IMR-90 (cell line): ENCODE measurements at regions not wholly inside any gene's neighbourhood (a gene's known extent, or its start where the extent isn't known, plus 50 kb on each side); places are given as distances from the start of the nearest gene placed in this dataset.

ENCODE experiments used
- ATAC-seq: fragments of 200-7000 bp; cut with Tn5 transposase; 2 replicates; pipeline ENCODE4 v1.9.1; 2020; ENCODE audit warnings: low read depth, mild to moderate bottlenecking, moderate library complexity
- BruUV-seq: library from RNA; stranded (reverse); fragments of 400-500 nt; replicated peaks from 2 replicates; lab custom pipeline; 2021; lab: Mats Ljungman, UMichigan
- CTCF ChIA-PET: fragments of 300-600 bp; formaldehyde crosslinking; extraction: SDS; loops from one replicate; lab custom pipeline; 2021; ENCODE audit warnings: antibody characterized with exemption; lab: Yijun Ruan, JAX
- POLR2A ChIA-PET: fragments of 300-600 bp; sonication (Branson Sonifier 250); formaldehyde crosslinking; loops from one replicate; lab custom pipeline; 2022; ENCODE audit warnings: antibody characterized with exemption; ENCODE audit not compliant: unreplicated experiment; lab: Charles Lee
- DNase-seq: peaks from one replicate; pipeline ENCODE4 v3.0.0; 2013
- H2AFZ ChIP-seq: replicated peaks from 2 replicates; pipeline ENCODE3; 2013; ENCODE audit warnings: low read length, mild to moderate bottlenecking; ENCODE audit not compliant: poor library complexity
- H2AK5ac ChIP-seq: 2 replicates; pipeline ENCODE4 v1.6.1; 2013; ENCODE audit warnings: low read depth, low read length, inconsistent platforms
- H2AK9ac ChIP-seq: replicated peaks from 2 replicates; pipeline ENCODE3; 2013; ENCODE audit warnings: mild to moderate bottlenecking, low read depth, low read length, moderate library complexity; ENCODE audit not compliant: poor library complexity
- H2BK120ac ChIP-seq: 2 replicates; pipeline ENCODE4 v1.6.1; 2013; ENCODE audit warnings: low read depth, low read length, inconsistent platforms
- H2BK15ac ChIP-seq: 3 replicates; pipeline ENCODE4 v1.6.1; 2013; ENCODE audit warnings: low read depth, low read length, inconsistent platforms
- H2BK20ac ChIP-seq: 2 replicates; pipeline ENCODE4 v1.6.1; 2013; ENCODE audit warnings: low read depth, mild to moderate bottlenecking, inconsistent platforms, low read length, moderate library complexity
- H2BK5ac ChIP-seq: 2 replicates; pipeline ENCODE4 v1.6.1; 2013; ENCODE audit warnings: mild to moderate bottlenecking, low read depth, low read length, inconsistent platforms; ENCODE audit not compliant: poor library complexity, severe bottlenecking
- H3K14ac ChIP-seq: replicated peaks from 2 replicates; pipeline ENCODE4 v1.6.1; 2013; ENCODE audit warnings: low read depth, low read length, inconsistent platforms
- H3K18ac ChIP-seq: 2 replicates; pipeline ENCODE4 v1.6.1; 2013; ENCODE audit warnings: low read depth, low read length, control low read depth
- H3K23ac ChIP-seq: 2 replicates; pipeline ENCODE4 v1.6.1; 2013; ENCODE audit warnings: low read depth, low read length, inconsistent platforms
- H3K27ac ChIP-seq: 2 replicates; pipeline ENCODE4 v1.5.1; 2013; ENCODE audit warnings: mild to moderate bottlenecking, control low read depth, low read length; ENCODE audit not compliant: insufficient read depth
- H3K27me3 ChIP-seq: 2 replicates; pipeline ENCODE4 v1.6.1; 2013; ENCODE audit warnings: low read length; ENCODE audit not compliant: control insufficient read depth, insufficient read depth
- H3K36me3 ChIP-seq: 2 replicates; pipeline ENCODE4 v1.6.1; 2013; ENCODE audit warnings: low read length, mixed read lengths; ENCODE audit not compliant: control insufficient read depth, insufficient read depth
- H3K4ac ChIP-seq: 2 replicates; pipeline ENCODE4 v1.6.1; 2013; ENCODE audit warnings: low read depth, low read length, inconsistent platforms
- H3K4me1 ChIP-seq: 2 replicates; pipeline ENCODE4 v1.6.1; 2013; ENCODE audit warnings: low read length, mixed read lengths; ENCODE audit not compliant: control insufficient read depth, insufficient read depth
- H3K4me2 ChIP-seq: 2 replicates; pipeline ENCODE4 v1.6.1; 2013; ENCODE audit warnings: low read depth, mild to moderate bottlenecking, control low read depth, low read length, moderate library complexity
- H3K4me3 ChIP-seq: 2 replicates; pipeline ENCODE4 v1.5.1; 2013; ENCODE audit warnings: low read depth, mild to moderate bottlenecking, control low read depth, low read length, moderate library complexity; ENCODE audit not compliant: insufficient read depth
- H3K56ac ChIP-seq: 2 replicates; pipeline ENCODE4 v1.6.1; 2013; ENCODE audit warnings: low read length, inconsistent platforms; ENCODE audit not compliant: insufficient read depth; ENCODE audit errors: extremely low read depth
- H3K79me1 ChIP-seq, 2 experiments: 2 replicates each; pipeline ENCODE4 v1.6.1; 2013; ENCODE audit warnings: low read length in 2 of 2, inconsistent platforms in 1 of 2, low read depth in 1 of 2
- H3K9ac ChIP-seq: 2 replicates; pipeline ENCODE4 v1.6.1; 2013; ENCODE audit warnings: low read depth, low read length, control low read depth
- H3K9me1 ChIP-seq: 2 replicates; pipeline ENCODE4 v1.6.1; 2013; ENCODE audit warnings: low read length, inconsistent platforms; ENCODE audit not compliant: insufficient read depth
- H3K9me3 ChIP-seq: 2 replicates; pipeline ENCODE4 v1.6.1; 2013; ENCODE audit warnings: low read length; ENCODE audit not compliant: control insufficient read depth, insufficient read depth
- H4K20me1 ChIP-seq: 2 replicates; pipeline ENCODE4 v1.6.1; 2013; ENCODE audit warnings: low read length, inconsistent platforms; ENCODE audit not compliant: insufficient read depth
- H4K5ac ChIP-seq: 2 replicates; pipeline ENCODE4 v1.6.1; 2013; ENCODE audit warnings: mild to moderate bottlenecking, low read depth, low read length, control low read depth
- H4K8ac ChIP-seq, 2 experiments: 2 replicates each; pipeline ENCODE4 v1.6.1; 2013; ENCODE audit warnings: low read depth in 2 of 2, low read length in 2 of 2, control low read depth in 1 of 2, inconsistent platforms in 1 of 2
- H4K91ac ChIP-seq: 2 replicates; pipeline ENCODE4 v1.6.1; 2013; ENCODE audit warnings: low read depth, low read length, inconsistent platforms; ENCODE audit not compliant: insufficient read depth
- BHLHE40 ChIP-seq: fragments of 150-350 bp; IDR thresholded peaks from 2 replicates; pipeline ENCODE4 v1.6.1; 2016; ENCODE audit warnings: mild to moderate bottlenecking, low read depth, low read length
- CTCF ChIP-seq: conservative IDR thresholded peaks from 2 replicates; pipeline ENCODE4 v1.5.1; 2012; ENCODE audit warnings: mild to moderate bottlenecking, low read depth, low read length, improper control_type of control experiment
- FOS ChIP-seq: fragments of 150-350 bp; IDR thresholded peaks from 2 replicates; pipeline ENCODE4 v1.6.1; 2016; ENCODE audit warnings: low read depth, low read length
- MAFK ChIP-seq: IDR thresholded peaks from 2 replicates; pipeline ENCODE4 v1.6.1; 2012; ENCODE audit warnings: low read depth, low read length, improper control_type of control experiment
- POLR2A ChIP-seq: IDR thresholded peaks from 2 replicates; pipeline ENCODE4 v1.6.1; 2012; ENCODE audit warnings: mild to moderate bottlenecking, low read depth, low read length
- RAD21 ChIP-seq: IDR thresholded peaks from 2 replicates; pipeline ENCODE4 v1.6.1; 2012; ENCODE audit warnings: low read length, improper control_type of control experiment
- RFX5 ChIP-seq: IDR thresholded peaks from 2 replicates; pipeline ENCODE4 v1.8.0; 2012; ENCODE audit warnings: low read depth, mild to moderate bottlenecking, low read length, moderate library complexity
- SMC3 ChIP-seq: fragments of 150-350 bp; IDR thresholded peaks from 2 replicates; pipeline ENCODE4 v1.6.1; 2016; ENCODE audit warnings: low read depth, mild to moderate bottlenecking, antibody characterized with exemption, low read length, moderate library complexity
- USF2 ChIP-seq: fragments of 150-350 bp; IDR thresholded peaks from 2 replicates; pipeline ENCODE4 v1.6.1; 2017; ENCODE audit warnings: mild to moderate bottlenecking, antibody characterized with exemption, low read length, low read depth
- WGBS, 2 experiments: methylation state at CpG; one replicate each; pipeline versions ENCODE4 v1.1.5 to v1.1.7; 2013; ENCODE audit warnings: missing lambda C conversion rate in 2 of 2; ENCODE audit not compliant: insufficient read length in 1 of 2; ENCODE audit errors: extremely low coverage in 2 of 2; 5-methylcytosine and 5-hydroxymethylcytosine counted together
- dilution Hi-C: fragments of 300-500 bp; cut with HindIII; formaldehyde crosslinking; loops from one replicate; pipeline ENCODE4 v1.14.3; 2018; ENCODE audit warnings: low sequenced_read_pairs; ENCODE audit not compliant: unreplicated experiment
- in situ Hi-C: fragments of 300-500 bp; cut with MboI; formaldehyde crosslinking; loops from 3 replicates; pipeline ENCODE4 v1.14.3; 2019; ENCODE audit warnings: low sequenced_read_pairs, inconsistent platforms, mixed read lengths
- intact Hi-C: fragments of 100-400 bp; cut with micrococcal nuclease; formaldehyde crosslinking; loops from 2 replicates; pipeline ENCODE4 v1.10.0; 2022

GRCh38 chr1:168803806-168804510 lies 75.0 kb upstream of the DPT start:
- in situ Hi-C loops = no loop called here
- no peak overlapping the region for H2AK9ac ChIP-seq
- H2AK5ac ChIP-seq = no peak overlapping the region
- H4K5ac ChIP-seq = no peak overlapping the region
- no peaks in the 10 kb centered on the region for H3K27me3 ChIP-seq
- no peak overlapping the region for H3K9ac ChIP-seq
- H2AFZ ChIP-seq = no peak overlapping the region
- ATAC-seq (no peak), DNase-seq (no peak)
- H3K79me1 ChIP-seq = no peaks in the 10 kb centered on the region
- no peaks in the 10 kb centered on the region for H4K20me1 ChIP-seq
- TF ChIP-seq CTCF (no peak), BHLHE40 (no peak), RAD21 (no peak), USF2 (no peak), FOS (no peak), SMC3 (no peak), RFX5 (no peak), MAFK (no peak), POLR2A (no peak)
- H3K9me1 ChIP-seq = no peaks in the 10 kb centered on the region
- dilution Hi-C loops = no loop called here
- H3K9me3 ChIP-seq = no peaks in the 10 kb centered on the region
- H4K8ac ChIP-seq = no peak overlapping the region
- H3K4me1 ChIP-seq = no peaks in the 10 kb centered on the region
- H2BK120ac ChIP-seq = no peak overlapping the region
- H3K36me3 ChIP-seq = no peaks in the 10 kb centered on the region
- H3K27ac ChIP-seq = no peak overlapping the region
- ChIA-PET POLR2A (no interaction called here), CTCF (no interaction called here)
- no peak overlapping the region for H2BK15ac ChIP-seq
- no peak overlapping the region for H2BK5ac ChIP-seq
- no peak overlapping the region for H4K91ac ChIP-seq
- WGBS, 2 experiments = 60% methylated on average over 1 of the region's 7 CpGs; no CpG with 5 or more reads in 1 of the 2 experiments
- no peak overlapping the region for H3K23ac ChIP-seq
- intact Hi-C loops = no loop called here
- H3K4ac ChIP-seq = no peak overlapping the region
- H3K18ac ChIP-seq = no peak overlapping the region
- H3K14ac ChIP-seq = no peak overlapping the region
- no peak overlapping the region for H2BK20ac ChIP-seq
- BruUV-seq = no TSS peak
- H3K4me2 ChIP-seq = no peak overlapping the region
- no peak overlapping the region for H3K4me3 ChIP-seq
- H3K56ac ChIP-seq = no peak overlapping the region
